Spleen (tissue), 7 donors: ENCODE measurements at regions not wholly inside any gene's neighbourhood (a gene's known extent, or its start where the extent isn't known, plus 50 kb on each side); places are given as distances from the start of the nearest gene placed in this dataset.

Experiments used
- POLR2AphosphoS5 ChIP-seq, 3 donors: sonication (generic); formaldehyde crosslinking; IDR thresholded peaks; one replicate each; pipeline ENCODE4 v1.5.1; 2017; ENCODE audit warnings: antibody characterized with exemption in 3 of 3
- TF ChIP-seq, protein P1 (sequence below), 11 experiments: fragments of 200-600 bp in 7 of 11; fragments of 450-650 bp in 4 of 11; sonication (generic) in 4 of 11; IDR thresholded peaks in 8 of 11; conservative IDR thresholded peaks in 3 of 11; 1 replicate in 7 of 11; 2 replicates in 4 of 11; pipeline versions ENCODE4 v1.4.0 to v1.8.0; 2016 to 2021; ENCODE audit warnings: antibody characterized with exemption in 11 of 11, inconsistent platforms in 4 of 11, mild to moderate bottlenecking in 1 of 11
- donor health status: DM: no; HTN: no; CAD: no; lungs with moderate emphysema.
- donor health status: DM: no; HTN: no; CAD: no.
- donor health status: DM: no; HTN: no; CAD: no.

DNA sequence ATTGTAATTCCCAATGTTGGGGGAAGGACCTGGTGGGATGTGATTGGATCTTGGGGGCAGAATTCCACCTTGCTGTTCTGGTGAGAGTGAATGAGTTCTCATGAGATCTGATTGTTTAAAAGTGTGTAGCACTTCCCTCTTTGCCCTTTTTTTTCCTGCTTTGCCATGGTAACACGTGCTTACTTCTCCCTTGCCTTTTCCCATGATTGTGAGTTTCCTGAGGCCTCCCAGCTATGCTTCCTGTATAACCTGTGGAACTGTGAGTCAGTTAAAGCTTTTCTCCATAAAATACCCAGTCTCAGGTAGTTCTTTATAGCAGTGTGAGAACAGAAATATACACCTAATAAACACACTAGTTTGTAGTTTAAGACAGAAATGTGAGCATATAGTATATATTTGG lies 166.8 kb upstream of the MAGI2 start:
- TF ChIP-seq, protein P1, sequence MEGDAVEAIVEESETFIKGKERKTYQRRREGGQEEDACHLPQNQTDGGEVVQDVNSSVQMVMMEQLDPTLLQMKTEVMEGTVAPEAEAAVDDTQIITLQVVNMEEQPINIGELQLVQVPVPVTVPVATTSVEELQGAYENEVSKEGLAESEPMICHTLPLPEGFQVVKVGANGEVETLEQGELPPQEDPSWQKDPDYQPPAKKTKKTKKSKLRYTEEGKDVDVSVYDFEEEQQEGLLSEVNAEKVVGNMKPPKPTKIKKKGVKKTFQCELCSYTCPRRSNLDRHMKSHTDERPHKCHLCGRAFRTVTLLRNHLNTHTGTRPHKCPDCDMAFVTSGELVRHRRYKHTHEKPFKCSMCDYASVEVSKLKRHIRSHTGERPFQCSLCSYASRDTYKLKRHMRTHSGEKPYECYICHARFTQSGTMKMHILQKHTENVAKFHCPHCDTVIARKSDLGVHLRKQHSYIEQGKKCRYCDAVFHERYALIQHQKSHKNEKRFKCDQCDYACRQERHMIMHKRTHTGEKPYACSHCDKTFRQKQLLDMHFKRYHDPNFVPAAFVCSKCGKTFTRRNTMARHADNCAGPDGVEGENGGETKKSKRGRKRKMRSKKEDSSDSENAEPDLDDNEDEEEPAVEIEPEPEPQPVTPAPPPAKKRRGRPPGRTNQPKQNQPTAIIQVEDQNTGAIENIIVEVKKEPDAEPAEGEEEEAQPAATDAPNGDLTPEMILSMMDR (IDR thresholded peaks at IDR 0.05 in 8 of 11, conservative IDR thresholded peaks at IDR 0.05 in 3 of 11) = no peak
- peak in 1 of 3 donors; percentile 37 for TF ChIP-seq POLR2AphosphoS5 (IDR thresholded peaks at IDR 0.05)
